Right lobe of liver (tissue), 6 donors: ENCODE measurements at regions not wholly inside any gene's neighbourhood (a gene's known extent, or its start where the extent isn't known, plus 50 kb on each side); places are given as distances from the start of the nearest gene placed in this dataset.
"Not testable (repeated sequence)": the region's sequence is repeated elsewhere in the genome, so short reads cannot be mapped to it uniquely, and the experiment has no call there.

Experiments used
- ATAC-seq, 4 donors: fragments of 200-7000 bp; cut with Tn5 transposase; one replicate each; pipeline ENCODE4 v1.9.1; 2020; ENCODE audit warnings: mild to moderate bottlenecking in 4 of 4, moderate library complexity in 4 of 4
- DNase-seq, 3 donors: peaks; one replicate each; pipeline ENCODE4 v3.0.0-alpha.2; 2020
- H3K27ac ChIP-seq, 3 donors: fragments of 200-600 bp; one replicate each; pipeline ENCODE4 v1.8.0; 2022
- H3K27me3 ChIP-seq, 2 donors: fragments of 200-600 bp; one replicate each; pipeline ENCODE4 v1.8.0; 2022
- H3K36me3 ChIP-seq, 4 donors: fragments of 200-600 bp; sonication (generic) in 1 of 4; one replicate each; pipeline versions ENCODE4 v1.5.1 to v1.8.0; 2017 to 2022; ENCODE audit warnings: control low read depth in 1 of 4
- H3K4me1 ChIP-seq, 4 donors: fragments of 200-600 bp; sonication (generic) in 1 of 4; one replicate each; pipeline versions ENCODE4 v1.5.1 to v1.8.0; 2017 to 2022; ENCODE audit warnings: control low read depth in 1 of 4
- H3K4me3 ChIP-seq, 3 donors: fragments of 200-600 bp; one replicate each; pipeline ENCODE4 v1.8.0; 2022
- H3K9me3 ChIP-seq, 4 donors: fragments of 200-600 bp; sonication (generic) in 1 of 4; one replicate each; pipeline versions ENCODE4 v1.5.1 to v1.8.0; 2017 to 2022; ENCODE audit warnings: control low read depth in 1 of 4
- POLR2A ChIP-seq: fragments of 450-650 bp; IDR thresholded peaks from one replicate; pipeline ENCODE4 v1.6.1; 2017; ENCODE audit warnings: antibody characterized with exemption, mild to moderate bottlenecking
- WGBS: methylation state at CpG from one replicate; pipeline ENCODE4 v1.1.6; 2018; ENCODE audit warnings: low coverage, low lambda C conversion rate; ENCODE audit not compliant: insufficient coverage; ENCODE audit errors: missing lambda C conversion rate; 5-methylcytosine and 5-hydroxymethylcytosine counted together
- intact Hi-C, 2 donors: fragments of 100-400 bp; cut with DNase I; formaldehyde crosslinking; loops; one replicate each; pipeline versions ENCODE4 v1.11.2 to v1.14.1; 2022
- TF ChIP-seq, protein P1 (sequence below), 4 donors: fragments of 200-600 bp in 3 of 4; fragments of 450-650 bp in 1 of 4; IDR thresholded peaks; one replicate each; pipeline versions ENCODE4 v1.5.1 to v1.8.0; 2016 to 2022; ENCODE audit warnings: antibody characterized with exemption in 4 of 4, mild to moderate bottlenecking in 2 of 4
- donor health status: DM: no; HTN: yes; CAD: no.
- donor health status: DM: no; HTN: no; CAD: no.
- donor health status: DM: no; HTN: no; CAD: no.
- donor health status: DM: no; HTN: yes; CAD: no.
- donor health status: DM: no; HTN: yes; CAD: no.

DNA sequence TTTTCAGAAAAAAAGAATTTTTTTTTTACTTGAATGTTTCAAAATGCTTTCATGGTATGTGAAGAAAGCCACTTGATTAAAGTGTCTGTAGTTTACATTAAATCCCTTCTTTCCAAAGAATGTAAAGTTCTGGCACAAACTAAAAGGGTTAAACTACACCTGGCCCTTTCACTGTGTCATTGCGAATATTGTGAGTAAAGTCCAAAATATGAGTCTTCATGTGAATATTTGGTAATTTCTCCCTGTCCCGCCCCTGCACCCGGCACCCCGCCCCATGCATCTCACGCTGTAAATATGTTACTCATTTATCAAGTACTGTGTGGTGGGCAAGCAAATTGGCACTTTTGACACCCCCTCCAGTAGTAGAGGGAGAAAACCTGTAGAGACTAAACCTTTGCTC lies 274.7 kb downstream of the TTC6 start:
- no peak for DNase-seq
- Histone ChIP-seq H3K36me3 (no peaks in the 10 kb centered on the region), H3K4me1 (peaks cover 0 to 31% (median 9%) of the 10 kb centered on the region in 4 donors), H3K4me3 (peak overlapping the region in 1 of 3 donors; percentile 31), H3K27me3 (no peaks in the 10 kb centered on the region), H3K9me3 (no peaks in the 10 kb centered on the region), H3K27ac (peak overlapping the region in 1 of 3 donors; percentile 22)
- no peak for TF ChIP-seq POLR2A
- TF ChIP-seq, protein P1, sequence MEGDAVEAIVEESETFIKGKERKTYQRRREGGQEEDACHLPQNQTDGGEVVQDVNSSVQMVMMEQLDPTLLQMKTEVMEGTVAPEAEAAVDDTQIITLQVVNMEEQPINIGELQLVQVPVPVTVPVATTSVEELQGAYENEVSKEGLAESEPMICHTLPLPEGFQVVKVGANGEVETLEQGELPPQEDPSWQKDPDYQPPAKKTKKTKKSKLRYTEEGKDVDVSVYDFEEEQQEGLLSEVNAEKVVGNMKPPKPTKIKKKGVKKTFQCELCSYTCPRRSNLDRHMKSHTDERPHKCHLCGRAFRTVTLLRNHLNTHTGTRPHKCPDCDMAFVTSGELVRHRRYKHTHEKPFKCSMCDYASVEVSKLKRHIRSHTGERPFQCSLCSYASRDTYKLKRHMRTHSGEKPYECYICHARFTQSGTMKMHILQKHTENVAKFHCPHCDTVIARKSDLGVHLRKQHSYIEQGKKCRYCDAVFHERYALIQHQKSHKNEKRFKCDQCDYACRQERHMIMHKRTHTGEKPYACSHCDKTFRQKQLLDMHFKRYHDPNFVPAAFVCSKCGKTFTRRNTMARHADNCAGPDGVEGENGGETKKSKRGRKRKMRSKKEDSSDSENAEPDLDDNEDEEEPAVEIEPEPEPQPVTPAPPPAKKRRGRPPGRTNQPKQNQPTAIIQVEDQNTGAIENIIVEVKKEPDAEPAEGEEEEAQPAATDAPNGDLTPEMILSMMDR (IDR thresholded peaks at IDR 0.05), result no peak
- peak in 2 of 4 donors; percentile 19 to 32 for ATAC-seq
- intact Hi-C loops, result loop anchor here (10.0 kb wide), 2 partner anchors 155 to 265 kb away; no protein-coding TSS in a partner anchor
- WGBS, result 37% methylated on average over 5 of the region's 5 CpGs

DNA sequence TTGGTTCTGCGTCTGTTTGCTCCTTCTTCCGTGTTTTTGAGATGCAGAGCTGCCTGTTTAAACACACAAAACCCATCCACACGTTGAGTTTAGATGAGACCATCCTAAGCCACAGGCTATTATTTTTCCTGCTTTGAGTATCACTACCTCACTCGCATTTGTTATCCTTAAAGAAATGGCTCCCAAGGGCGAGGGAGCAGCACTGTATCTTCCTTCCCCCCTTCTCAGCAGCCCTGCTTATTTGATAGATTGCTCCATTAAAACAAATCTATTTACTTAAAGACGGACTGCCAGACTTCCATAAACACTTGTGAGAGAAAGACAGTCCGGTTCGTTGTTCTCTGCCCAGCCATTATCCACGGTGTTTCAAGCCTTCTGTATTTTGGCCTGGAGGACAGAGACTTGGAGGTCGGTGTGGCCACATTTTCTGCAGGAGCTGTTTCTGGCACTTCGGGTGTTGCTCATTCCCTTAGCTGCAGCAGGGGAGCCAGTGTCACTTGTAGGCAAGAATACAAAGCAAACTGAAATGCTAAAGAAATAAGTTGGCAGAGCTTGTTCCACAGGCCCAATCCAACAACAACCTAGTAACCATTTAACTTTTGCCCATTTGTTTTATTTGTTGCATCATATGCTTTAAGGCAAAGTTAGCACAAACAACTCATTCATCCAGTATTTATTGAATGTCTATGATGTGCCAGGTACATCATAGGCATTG lies 275.4 kb downstream of the TTC6 start:
- ATAC-seq (peak; percentile 79 to 92 (median 84)), DNase-seq (peak in 2 of 3 donors; percentile 59 to 71)
- Histone ChIP-seq H3K27me3 (no peaks in the 10 kb centered on the region), H3K27ac (peak overlapping the region in 1 of 3 donors; percentile 22), H3K4me3 (peak overlapping the region in 1 of 3 donors; percentile 31), H3K9me3 (no peaks in the 10 kb centered on the region), H3K4me1 (peaks cover 0 to 25% (median 6%) of the 10 kb centered on the region in 4 donors), H3K36me3 (no peaks in the 10 kb centered on the region)
- WGBS, result 22% methylated on average over 10 of the region's 11 CpGs
- TF ChIP-seq, protein P1 (IDR thresholded peaks at IDR 0.05), result no peak
- TF ChIP-seq POLR2A, result no peak
- intact Hi-C loops, result loop anchor here (10.0 kb wide), 2 partner anchors 156 to 266 kb away; no protein-coding TSS in a partner anchor

DNA sequence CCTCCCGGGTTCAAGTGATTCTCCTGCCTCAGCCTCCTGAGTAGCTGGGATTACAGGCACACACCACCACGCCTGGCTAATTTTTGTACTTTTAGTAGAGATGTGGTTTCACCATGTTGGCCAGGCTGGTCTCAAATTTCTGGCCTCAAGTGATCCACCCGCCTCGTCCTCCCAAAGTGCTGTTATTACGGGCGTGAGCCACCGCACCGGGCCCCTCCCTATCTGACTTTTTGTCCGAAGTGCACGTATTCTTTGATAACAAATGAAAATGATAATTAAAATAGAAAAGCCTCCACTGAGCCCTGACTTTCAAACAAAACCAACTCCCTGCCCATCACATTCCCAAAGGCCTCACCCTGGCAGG lies 278.6 kb downstream of the TTC6 start:
- not testable (repeated sequence) for H3K9me3 ChIP-seq, H3K4me3 ChIP-seq, H3K27ac ChIP-seq, H3K27me3 ChIP-seq, ATAC-seq, H3K36me3 ChIP-seq, DNase-seq
- peaks cover 0 to 19% (median 3%) of the 10 kb centered on the region in 4 donors for H3K4me1 ChIP-seq
- WGBS, result 84% methylated on average over 9 of the region's 10 CpGs
- intact Hi-C loops, result loop anchor here (10.0 kb wide), 2 partner anchors 159 to 269 kb away; no protein-coding TSS in a partner anchor

DNA sequence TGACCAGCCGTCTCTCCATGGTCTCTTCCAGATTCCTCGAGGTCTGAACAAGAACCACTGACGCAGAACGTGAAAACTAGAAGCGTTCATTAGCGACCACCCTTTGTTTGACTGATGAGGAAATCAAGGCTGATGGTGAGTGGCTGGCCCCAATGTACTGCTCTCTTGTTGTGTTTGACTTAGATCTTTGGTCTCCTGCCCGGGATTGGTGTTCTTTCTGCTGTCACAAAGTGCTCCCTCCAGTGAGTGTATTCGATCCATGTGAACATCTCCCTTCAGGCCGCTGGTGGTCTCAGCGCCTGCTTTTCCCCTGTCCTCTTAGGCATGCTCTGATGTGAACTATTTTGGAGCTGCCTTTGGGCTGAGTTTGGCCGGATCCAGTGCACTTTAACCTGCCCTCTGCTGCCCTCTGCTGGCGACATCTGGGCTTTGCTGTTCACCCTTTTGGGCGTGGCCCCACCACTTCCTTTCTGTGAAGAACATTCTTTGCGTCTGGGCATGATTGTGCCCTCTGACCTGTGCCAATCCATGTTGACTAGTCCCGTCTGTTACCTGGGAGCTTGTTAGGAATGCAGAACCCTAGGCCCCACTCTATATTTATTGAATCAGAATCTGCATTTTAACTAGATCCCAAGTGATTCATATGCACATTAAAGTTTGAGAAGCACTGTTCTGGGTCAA lies 279.1 kb downstream of the TTC6 start:
- Histone ChIP-seq H3K36me3 (no peaks in the 10 kb centered on the region), H3K4me1 (peaks cover 0 to 19% (median 3%) of the 10 kb centered on the region in 4 donors), H3K27me3 (no peaks in the 10 kb centered on the region), H3K9me3 (no peaks in the 10 kb centered on the region), H3K27ac (no peak overlapping the region), H3K4me3 (no peak overlapping the region)
- peak; percentile 79 to 84 (median 84) for DNase-seq
- 6% methylated on average over 11 of the region's 15 CpGs for WGBS
- peak; percentile 88 to 95 (median 93) for ATAC-seq
- intact Hi-C loops, result loop anchor here (10.0 kb wide), 2 partner anchors 160 to 270 kb away; no protein-coding TSS in a partner anchor
- TF ChIP-seq POLR2A, result no peak
- TF ChIP-seq, protein P1 (IDR thresholded peaks at IDR 0.05), result peak; percentile 84 to 91 (median 88)

DNA sequence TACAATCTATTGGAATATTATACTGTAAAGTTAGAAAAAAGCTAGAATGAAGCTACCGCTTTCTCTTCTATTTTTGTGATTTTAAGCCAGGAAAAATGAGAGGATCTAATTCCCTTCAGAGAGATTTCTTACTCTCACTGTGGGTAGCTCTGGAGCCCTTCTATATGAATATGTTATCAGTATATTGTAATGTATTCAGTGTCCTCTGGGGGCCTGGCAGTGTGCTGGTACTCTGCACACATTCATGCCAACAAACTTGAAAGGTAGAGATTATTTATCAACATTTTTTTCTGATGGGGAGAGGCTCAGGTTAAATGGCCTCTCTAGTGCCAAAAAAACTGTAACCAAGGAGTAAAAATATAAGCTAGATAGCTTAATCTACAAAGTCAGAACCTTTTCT lies 292.8 kb downstream of the TTC6 start:
- intact Hi-C loops, result no loop called here
- Histone ChIP-seq H3K9me3 (no peaks in the 10 kb centered on the region), H3K4me1 (no peaks in the 10 kb centered on the region), H3K27ac (no peak overlapping the region), H3K27me3 (no peaks in the 10 kb centered on the region), H3K4me3 (no peak overlapping the region), H3K36me3 (no peaks in the 10 kb centered on the region)
- 89% methylated on average over 1 of the region's 1 CpG for WGBS
- TF ChIP-seq POLR2A, result no peak
- TF ChIP-seq, protein P1 (IDR thresholded peaks at IDR 0.05), result no peak
- no peak for ATAC-seq
- no peak for DNase-seq
